Neural cell (in vitro differentiated cells): ENCODE measurements at regions not wholly inside any gene's neighbourhood (a gene's known extent, or its start where the extent isn't known, plus 50 kb on each side); places are given as distances from the start of the nearest gene placed in this dataset.
"Not testable (repeated sequence)": the region's sequence is repeated elsewhere in the genome, so short reads cannot be mapped to it uniquely, and the experiment has no call there.

Source experiments
- EP300 ChIP-seq: fragments of 450-650 bp; conservative IDR thresholded peaks from 2 replicates; pipeline ENCODE4 v1.6.1; 2014; ENCODE audit warnings: antibody characterized with exemption, mild to moderate bottlenecking, moderate library complexity; ENCODE audit not compliant: poor library complexity, severe bottlenecking
- EZH2 ChIP-seq: fragments of 200-600, 300-800 bp; shearing (Covaris generic), sonication (generic); IDR thresholded peaks from 2 replicates; pipeline ENCODE4 v1.6.1; 2014; ENCODE audit warnings: antibody characterized with exemption, low read length, borderline replicate concordance, mild to moderate bottlenecking; ENCODE audit not compliant: insufficient read depth, poor library complexity, severe bottlenecking
- MXI1 ChIP-seq: fragments of 450-650 bp; conservative IDR thresholded peaks from 2 replicates; pipeline ENCODE4 v1.6.1; 2014; ENCODE audit warnings: antibody characterized with exemption, mild to moderate bottlenecking; ENCODE audit not compliant: poor library complexity, severe bottlenecking
- POLR2AphosphoS5 ChIP-seq: IDR thresholded peaks from 2 replicates; pipeline ENCODE4 v1.6.1; 2012
- RAD21 ChIP-seq: fragments of 450-650 bp; conservative IDR thresholded peaks from 2 replicates; pipeline ENCODE4 v1.6.1; 2014; ENCODE audit warnings: antibody characterized with exemption, mild to moderate bottlenecking, moderate library complexity
- SMC3 ChIP-seq: fragments of 450-650 bp; conservative IDR thresholded peaks from 2 replicates; pipeline ENCODE4 v1.6.1; 2014; ENCODE audit warnings: antibody characterized with exemption, mild to moderate bottlenecking, moderate library complexity; ENCODE audit not compliant: poor library complexity
- TAF1 ChIP-seq: IDR thresholded peaks from 2 replicates; pipeline ENCODE4 v1.6.1; 2012; ENCODE audit warnings: low read depth
- TF ChIP-seq, protein P1 (sequence below): fragments of 450-650 bp; IDR thresholded peaks from 2 replicates; pipeline ENCODE4 v1.5.1; 2014; ENCODE audit warnings: antibody characterized with exemption, mild to moderate bottlenecking, moderate library complexity; ENCODE audit not compliant: poor library complexity, severe bottlenecking
- TF ChIP-seq, protein P2 (sequence below): IDR thresholded peaks from 2 replicates; pipeline ENCODE4 v1.6.1; 2012; ENCODE audit warnings: borderline replicate concordance

DNA sequence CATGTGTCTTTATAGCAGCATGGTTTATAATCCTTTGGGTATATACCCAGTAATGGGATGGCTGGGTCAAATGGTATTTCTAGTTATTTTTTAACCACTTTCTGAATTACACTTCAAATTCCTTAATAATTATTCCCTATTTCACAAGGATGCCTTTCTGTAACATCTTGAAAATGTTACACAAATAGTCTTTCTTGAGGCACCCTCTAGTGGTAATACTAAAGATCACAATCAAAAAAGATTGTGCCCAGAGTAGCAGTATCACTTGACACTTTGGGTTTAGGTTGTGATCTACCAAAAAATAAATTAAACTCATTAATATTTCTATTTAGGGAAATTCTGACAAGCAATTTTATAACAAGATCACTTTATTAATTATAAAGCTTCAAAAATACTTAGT, 74.0 kb upstream of the TEKT4 start:
- TF ChIP-seq RAD21, POLR2AphosphoS5, TAF1, SMC3, EZH2, EP300, MXI1: not testable (repeated sequence)
- TF ChIP-seq, protein P1, sequence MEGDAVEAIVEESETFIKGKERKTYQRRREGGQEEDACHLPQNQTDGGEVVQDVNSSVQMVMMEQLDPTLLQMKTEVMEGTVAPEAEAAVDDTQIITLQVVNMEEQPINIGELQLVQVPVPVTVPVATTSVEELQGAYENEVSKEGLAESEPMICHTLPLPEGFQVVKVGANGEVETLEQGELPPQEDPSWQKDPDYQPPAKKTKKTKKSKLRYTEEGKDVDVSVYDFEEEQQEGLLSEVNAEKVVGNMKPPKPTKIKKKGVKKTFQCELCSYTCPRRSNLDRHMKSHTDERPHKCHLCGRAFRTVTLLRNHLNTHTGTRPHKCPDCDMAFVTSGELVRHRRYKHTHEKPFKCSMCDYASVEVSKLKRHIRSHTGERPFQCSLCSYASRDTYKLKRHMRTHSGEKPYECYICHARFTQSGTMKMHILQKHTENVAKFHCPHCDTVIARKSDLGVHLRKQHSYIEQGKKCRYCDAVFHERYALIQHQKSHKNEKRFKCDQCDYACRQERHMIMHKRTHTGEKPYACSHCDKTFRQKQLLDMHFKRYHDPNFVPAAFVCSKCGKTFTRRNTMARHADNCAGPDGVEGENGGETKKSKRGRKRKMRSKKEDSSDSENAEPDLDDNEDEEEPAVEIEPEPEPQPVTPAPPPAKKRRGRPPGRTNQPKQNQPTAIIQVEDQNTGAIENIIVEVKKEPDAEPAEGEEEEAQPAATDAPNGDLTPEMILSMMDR: peak; percentile 23
- TF ChIP-seq, protein P2, sequence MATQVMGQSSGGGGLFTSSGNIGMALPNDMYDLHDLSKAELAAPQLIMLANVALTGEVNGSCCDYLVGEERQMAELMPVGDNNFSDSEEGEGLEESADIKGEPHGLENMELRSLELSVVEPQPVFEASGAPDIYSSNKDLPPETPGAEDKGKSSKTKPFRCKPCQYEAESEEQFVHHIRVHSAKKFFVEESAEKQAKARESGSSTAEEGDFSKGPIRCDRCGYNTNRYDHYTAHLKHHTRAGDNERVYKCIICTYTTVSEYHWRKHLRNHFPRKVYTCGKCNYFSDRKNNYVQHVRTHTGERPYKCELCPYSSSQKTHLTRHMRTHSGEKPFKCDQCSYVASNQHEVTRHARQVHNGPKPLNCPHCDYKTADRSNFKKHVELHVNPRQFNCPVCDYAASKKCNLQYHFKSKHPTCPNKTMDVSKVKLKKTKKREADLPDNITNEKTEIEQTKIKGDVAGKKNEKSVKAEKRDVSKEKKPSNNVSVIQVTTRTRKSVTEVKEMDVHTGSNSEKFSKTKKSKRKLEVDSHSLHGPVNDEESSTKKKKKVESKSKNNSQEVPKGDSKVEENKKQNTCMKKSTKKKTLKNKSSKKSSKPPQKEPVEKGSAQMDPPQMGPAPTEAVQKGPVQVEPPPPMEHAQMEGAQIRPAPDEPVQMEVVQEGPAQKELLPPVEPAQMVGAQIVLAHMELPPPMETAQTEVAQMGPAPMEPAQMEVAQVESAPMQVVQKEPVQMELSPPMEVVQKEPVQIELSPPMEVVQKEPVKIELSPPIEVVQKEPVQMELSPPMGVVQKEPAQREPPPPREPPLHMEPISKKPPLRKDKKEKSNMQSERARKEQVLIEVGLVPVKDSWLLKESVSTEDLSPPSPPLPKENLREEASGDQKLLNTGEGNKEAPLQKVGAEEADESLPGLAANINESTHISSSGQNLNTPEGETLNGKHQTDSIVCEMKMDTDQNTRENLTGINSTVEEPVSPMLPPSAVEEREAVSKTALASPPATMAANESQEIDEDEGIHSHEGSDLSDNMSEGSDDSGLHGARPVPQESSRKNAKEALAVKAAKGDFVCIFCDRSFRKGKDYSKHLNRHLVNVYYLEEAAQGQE: not testable (repeated sequence)
